LNCaP clone FGC (cell line): ENCODE measurements at regions not wholly inside any gene's neighbourhood (a gene's known extent, or its start where the extent isn't known, plus 50 kb on each side); places are given as distances from the start of the nearest gene placed in this dataset.
"Not testable (repeated sequence)": the region's sequence is repeated elsewhere in the genome, so short reads cannot be mapped to it uniquely, and the experiment has no call there.

Experiments used
- DNase-seq: peaks from one replicate; pipeline ENCODE4 v3.0.0-alpha.2; 2011; ENCODE audit warnings: low read depth
- H3K4me3 ChIP-seq: 2 replicates; pipeline ENCODE4 v1.5.1; 2011; ENCODE audit warnings: mild to moderate bottlenecking, low read depth, low read length, control low read depth
- TF ChIP-seq, protein P1 (sequence below): IDR thresholded peaks from 2 replicates; pipeline ENCODE4 v1.5.1; 2012; ENCODE audit warnings: mild to moderate bottlenecking; ENCODE audit not compliant: control insufficient read depth, insufficient read depth; ENCODE audit errors: extremely low read depth

DNA sequence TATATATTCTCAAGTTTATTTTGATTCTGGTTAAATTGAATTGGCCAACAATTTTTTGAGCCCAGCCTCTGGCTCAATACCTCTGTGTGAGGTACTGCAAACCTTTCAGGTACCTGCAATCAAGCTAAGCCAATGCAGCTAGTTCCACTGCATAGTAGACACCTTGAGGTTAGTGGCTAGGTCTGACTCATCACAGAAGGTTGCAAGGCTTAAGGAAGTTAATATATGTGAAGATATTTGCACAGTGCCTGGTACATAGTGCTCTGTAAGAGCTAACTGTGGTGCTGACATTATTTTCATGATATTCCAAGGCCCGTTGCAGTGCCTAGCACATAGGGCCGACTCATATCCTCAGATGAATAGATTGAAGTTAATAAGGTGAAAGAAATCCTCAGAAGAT, 330.5 kb upstream of the KAZN start:
- H3K4me3 ChIP-seq: no peak overlapping the region
- DNase-seq: no peak
- TF ChIP-seq, protein P1, sequence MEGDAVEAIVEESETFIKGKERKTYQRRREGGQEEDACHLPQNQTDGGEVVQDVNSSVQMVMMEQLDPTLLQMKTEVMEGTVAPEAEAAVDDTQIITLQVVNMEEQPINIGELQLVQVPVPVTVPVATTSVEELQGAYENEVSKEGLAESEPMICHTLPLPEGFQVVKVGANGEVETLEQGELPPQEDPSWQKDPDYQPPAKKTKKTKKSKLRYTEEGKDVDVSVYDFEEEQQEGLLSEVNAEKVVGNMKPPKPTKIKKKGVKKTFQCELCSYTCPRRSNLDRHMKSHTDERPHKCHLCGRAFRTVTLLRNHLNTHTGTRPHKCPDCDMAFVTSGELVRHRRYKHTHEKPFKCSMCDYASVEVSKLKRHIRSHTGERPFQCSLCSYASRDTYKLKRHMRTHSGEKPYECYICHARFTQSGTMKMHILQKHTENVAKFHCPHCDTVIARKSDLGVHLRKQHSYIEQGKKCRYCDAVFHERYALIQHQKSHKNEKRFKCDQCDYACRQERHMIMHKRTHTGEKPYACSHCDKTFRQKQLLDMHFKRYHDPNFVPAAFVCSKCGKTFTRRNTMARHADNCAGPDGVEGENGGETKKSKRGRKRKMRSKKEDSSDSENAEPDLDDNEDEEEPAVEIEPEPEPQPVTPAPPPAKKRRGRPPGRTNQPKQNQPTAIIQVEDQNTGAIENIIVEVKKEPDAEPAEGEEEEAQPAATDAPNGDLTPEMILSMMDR: no peak

DNA sequence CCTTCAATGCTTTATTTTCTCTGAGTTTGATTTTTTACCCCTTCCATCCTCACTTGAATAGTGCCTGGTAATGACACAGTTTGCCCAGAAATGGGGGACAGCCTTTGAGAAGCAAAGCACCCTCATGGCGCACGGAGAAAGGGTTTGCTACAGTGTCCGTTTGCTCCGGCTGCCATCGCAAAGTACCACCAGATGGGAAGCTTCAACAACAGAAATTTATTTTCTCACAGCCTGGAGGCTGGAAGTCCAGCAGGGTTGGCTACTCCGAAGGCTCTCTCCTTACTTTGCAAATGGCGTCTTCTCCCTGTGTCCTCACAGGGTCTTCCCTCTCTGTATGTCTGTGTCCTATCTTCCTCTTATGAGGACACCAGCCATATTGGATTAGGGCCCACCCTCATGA, 327.7 kb upstream of the KAZN start:
- DNase-seq: no peak
- no peak overlapping the region for H3K4me3 ChIP-seq
- TF ChIP-seq, protein P1: no peak

DNA sequence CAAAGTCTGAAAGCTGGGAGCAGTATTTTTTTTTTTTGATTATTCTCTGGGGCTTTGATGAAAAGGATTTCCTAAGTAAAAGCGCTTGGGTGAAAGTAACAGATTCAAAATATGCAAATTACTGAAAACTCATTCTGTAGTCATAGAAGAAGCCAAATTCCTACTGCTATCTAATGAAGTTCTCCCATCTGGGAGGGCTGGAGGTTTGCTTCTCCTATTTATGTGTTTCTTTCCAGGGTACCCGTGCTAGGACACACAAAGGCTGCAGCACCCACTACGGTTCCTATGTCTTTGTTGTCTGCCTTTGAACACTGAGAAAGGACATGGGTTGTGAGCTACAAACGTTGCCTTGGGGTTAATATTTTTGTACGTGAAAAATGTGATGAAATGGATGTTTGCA, 324.7 kb upstream of the KAZN start:
- no peak for DNase-seq
- H3K4me3 ChIP-seq: no peak overlapping the region
- TF ChIP-seq, protein P1: no peak

DNA sequence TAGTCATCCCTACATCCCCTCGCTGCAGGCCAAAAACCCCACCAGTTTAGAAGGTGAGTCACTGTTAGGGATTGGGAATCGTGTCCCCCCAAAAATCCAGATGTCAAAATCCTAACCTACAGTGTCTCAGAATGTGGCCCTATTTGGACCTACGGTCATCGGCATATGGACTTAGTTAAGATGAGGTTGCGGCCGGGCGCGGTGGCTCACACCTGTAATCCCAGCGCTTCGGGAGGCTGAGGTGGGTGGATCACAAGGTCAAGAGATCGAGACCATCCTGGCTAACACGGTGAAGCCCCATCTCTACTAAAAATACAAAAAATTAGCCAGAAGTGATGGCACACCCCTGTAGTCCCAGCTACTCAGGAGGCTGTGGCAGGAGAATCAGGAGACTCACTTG, 318.6 kb upstream of the KAZN start:
- H3K4me3 ChIP-seq, DNase-seq: not testable (repeated sequence)

DNA sequence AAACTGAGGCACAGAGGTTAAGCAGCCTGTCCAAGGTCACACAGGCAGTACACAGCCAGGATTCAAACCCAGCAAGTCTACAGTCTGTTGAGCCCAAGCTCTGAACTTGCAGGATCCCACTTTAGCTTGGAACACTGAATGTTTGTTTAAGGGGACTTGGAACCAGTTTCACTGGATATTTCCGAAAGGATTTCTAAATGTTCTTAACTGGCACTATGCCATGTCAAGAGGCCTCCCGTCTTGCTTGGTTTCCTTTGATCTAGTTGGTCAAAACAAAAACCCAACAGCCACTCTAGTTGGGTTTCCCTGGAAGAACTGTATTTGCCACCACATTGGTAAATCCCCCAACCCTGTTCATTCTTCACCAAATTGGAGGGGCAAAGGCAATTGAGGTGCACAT, 317.6 kb upstream of the KAZN start:
- TF ChIP-seq, protein P1: no peak
- DNase-seq: no peak
- H3K4me3 ChIP-seq: no peak overlapping the region

DNA sequence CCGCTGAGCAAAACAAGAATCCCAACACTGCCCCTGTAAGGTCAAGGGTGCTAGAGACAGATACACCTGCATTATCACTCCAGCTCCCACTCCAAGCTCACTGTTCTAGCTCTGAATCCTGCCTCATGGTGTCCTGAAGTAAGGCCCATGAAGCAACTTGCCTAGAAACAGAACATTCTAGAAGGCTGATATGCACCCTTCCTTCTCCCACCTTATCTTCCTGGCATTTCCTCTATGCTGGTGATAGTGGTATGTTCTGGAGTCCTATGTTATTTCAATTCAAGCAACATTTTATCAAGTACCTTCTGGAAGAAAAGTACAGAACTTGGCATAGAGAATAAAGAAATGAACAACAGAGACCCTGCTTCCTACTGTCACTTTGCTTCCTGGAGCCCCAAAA, 317.1 kb upstream of the KAZN start:
- TF ChIP-seq, protein P1: no peak
- no peak overlapping the region for H3K4me3 ChIP-seq
- no peak for DNase-seq

DNA sequence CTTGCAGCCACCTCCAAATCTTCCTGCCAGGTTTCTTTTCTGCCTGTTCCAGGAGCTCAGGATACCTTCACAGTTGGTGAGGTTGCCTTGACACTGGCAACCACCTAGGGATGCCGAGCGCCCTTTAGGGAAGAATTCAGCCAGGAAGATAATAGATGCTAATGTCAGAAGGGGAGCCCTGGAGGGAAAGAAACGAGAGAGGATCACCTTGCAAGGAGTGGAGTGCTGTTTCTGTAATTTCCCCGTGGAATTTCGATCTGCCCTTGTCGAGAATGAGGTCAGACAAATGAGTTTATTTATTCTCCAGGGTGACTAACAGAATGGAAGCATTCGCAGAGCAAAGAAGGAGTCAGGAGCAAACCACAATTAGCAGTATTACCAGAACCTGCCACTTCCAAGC, 315.8 kb upstream of the KAZN start:
- no peak overlapping the region for H3K4me3 ChIP-seq
- DNase-seq: no peak
- TF ChIP-seq, protein P1: no peak

DNA sequence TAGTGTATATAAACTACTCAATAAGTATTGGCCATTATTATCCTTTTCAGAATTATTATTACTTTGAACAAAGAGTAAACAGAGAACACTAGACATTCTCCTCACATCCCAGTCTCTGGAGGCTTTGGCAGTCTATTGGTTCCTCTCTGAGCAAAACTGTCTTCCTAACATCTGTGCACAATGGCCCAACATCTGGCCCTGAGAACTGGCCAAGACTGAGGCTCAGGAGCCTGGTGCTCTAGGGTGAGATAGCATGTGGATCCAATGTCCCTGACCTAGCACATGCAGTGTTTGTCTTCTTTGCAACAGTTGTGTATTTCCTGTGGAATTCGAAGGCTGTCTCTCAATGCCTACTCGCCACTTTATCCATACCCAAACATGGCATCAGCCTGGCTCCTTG, 313.2 kb upstream of the KAZN start:
- no peak for DNase-seq
- no peak overlapping the region for H3K4me3 ChIP-seq
- TF ChIP-seq, protein P1: no peak

DNA sequence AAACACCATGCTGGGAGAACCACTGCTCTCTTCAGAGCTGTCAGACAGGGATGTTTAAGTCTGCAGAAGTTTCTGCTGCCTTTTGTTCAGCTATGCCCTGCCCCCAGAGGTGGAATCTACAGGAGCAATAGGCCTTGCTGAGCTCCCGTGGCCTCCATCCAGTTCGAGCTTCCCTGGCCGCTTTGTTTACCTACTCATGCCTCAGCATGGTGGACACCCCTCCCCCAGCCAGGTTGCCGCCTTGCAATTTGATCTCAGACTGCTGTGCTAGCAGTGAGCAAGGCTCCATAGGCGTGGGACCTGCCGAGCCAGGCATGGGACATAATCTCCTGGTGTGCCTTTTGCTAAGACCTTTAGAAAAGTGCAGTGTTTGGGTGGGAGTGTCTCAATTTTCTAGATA, 307.3 kb upstream of the KAZN start:
- peak; percentile 51 for DNase-seq
- not testable (repeated sequence) for H3K4me3 ChIP-seq
